GM18873 (cell line): ENCODE measurements at regions not wholly inside any gene's neighbourhood (a gene's known extent, or its start where the extent isn't known, plus 50 kb on each side); places are given as distances from the start of the nearest gene placed in this dataset.
"Not testable (repeated sequence)": the region's sequence is repeated elsewhere in the genome, so short reads cannot be mapped to it uniquely, and the experiment has no call there.

Source experiments
- ATAC-seq: cut with Tn5 transposase; IDR thresholded peaks from one replicate; pipeline ENCODE4 v1.9.1; 2021; ENCODE audit warnings: mild to moderate bottlenecking, moderate library complexity, moderate number of reproducible peaks; ENCODE audit not compliant: unreplicated experiment, low FRiP score

- ATAC-seq: no peak
Measured at GRCh38 chr9:22815246-22815645, 368.6 kb downstream of the DMRTA1 start.

- ATAC-seq: no peak
Measured at GRCh38 chr9:22817181-22817580, 370.6 kb downstream of the DMRTA1 start.

GRCh38 chr9:22829236-22829635 lies 382.6 kb downstream of the DMRTA1 start:
- ATAC-seq: no peak

- no peak for ATAC-seq
Measured at GRCh38 chr9:22838266-22838665, 391.6 kb downstream of the DMRTA1 start.

GRCh38 chr9:22840641-22841040 lies 394.0 kb downstream of the DMRTA1 start:
- no peak for ATAC-seq

GRCh38 chr9:22845243-22845642 lies 398.6 kb downstream of the DMRTA1 start:
- ATAC-seq: not testable (repeated sequence)

GRCh38 chr9:22855980-22856379 lies 409.4 kb downstream of the DMRTA1 start:
- ATAC-seq: no peak

- ATAC-seq: no peak
Measured at GRCh38 chr9:22857316-22857715, 410.7 kb downstream of the DMRTA1 start.

- ATAC-seq: no peak
Measured at GRCh38 chr9:22863106-22863505, 416.5 kb downstream of the DMRTA1 start.

- ATAC-seq: no peak
Measured at GRCh38 chr9:22863736-22864135, 417.1 kb downstream of the DMRTA1 start.

GRCh38 chr9:22893196-22893843 lies 446.7 kb downstream of the DMRTA1 start:
- ATAC-seq: no peak

- ATAC-seq: no peak
Measured at GRCh38 chr9:22898591-22898990, 452.0 kb downstream of the DMRTA1 start.

GRCh38 chr9:22911632-22912031 lies 465.0 kb downstream of the DMRTA1 start:
- no peak for ATAC-seq

GRCh38 chr9:22913026-22913425 lies 466.4 kb downstream of the DMRTA1 start:
- ATAC-seq: no peak

GRCh38 chr9:22913518-22913917 lies 466.9 kb downstream of the DMRTA1 start:
- no peak for ATAC-seq

GRCh38 chr9:22916148-22916547 lies 469.5 kb downstream of the DMRTA1 start:
- no peak for ATAC-seq

- ATAC-seq: no peak
Measured at GRCh38 chr9:22919423-22919822, 472.8 kb downstream of the DMRTA1 start.

- no peak for ATAC-seq
Measured at GRCh38 chr9:22921742-22922141, 475.1 kb downstream of the DMRTA1 start.

GRCh38 chr9:22922222-22922621 lies 475.6 kb downstream of the DMRTA1 start:
- ATAC-seq: no peak

- no peak for ATAC-seq
Measured at GRCh38 chr9:22954550-22954949, 507.9 kb downstream of the DMRTA1 start.

- no peak for ATAC-seq
Measured at GRCh38 chr9:22954964-22955363, 508.3 kb downstream of the DMRTA1 start.

- no peak for ATAC-seq
Measured at GRCh38 chr9:22969350-22969979, 522.8 kb downstream of the DMRTA1 start.
